ENCODE measurements at regions not wholly inside any gene's neighbourhood (a gene's known extent, or its start where the extent isn't known, plus 50 kb on each side); places are given as distances from the start of the nearest gene placed in this dataset.

- Histone ChIP-seq H3K9ac (ENCODE audit: insufficient read length, low read depth) (no peak overlapping the region), H3K4me3 (ENCODE audit: insufficient read length, low read depth) (no peak overlapping the region), H3K27me3 (ENCODE audit: insufficient read depth, insufficient read length) (no peaks in the 10 kb centered on the region), H3K9me3 (ENCODE audit: insufficient read depth, low read length) (peaks cover 26% of the 10 kb centered on the region), H3K36me3 (ENCODE audit: insufficient read depth, insufficient read length, low read length) (no peaks in the 10 kb centered on the region), H3K4me1 (ENCODE audit: insufficient read depth, insufficient read length) (no peaks in the 10 kb centered on the region)
- no peak for DNase-seq (ENCODE audit: low read depth, low spot score)
- TF ChIP-seq ZNF274 (IDR thresholded peaks at IDR 0.05; ENCODE audit: low read depth, low read length), result no peak
- no peak for TF ChIP-seq YY1 (IDR thresholded peaks at IDR 0.05; ENCODE audit: insufficient read depth, insufficient read length)
- no peak for TF ChIP-seq SUZ12 (IDR thresholded peaks at IDR 0.05; ENCODE audit: extremely low read depth, insufficient read depth, insufficient read length)
Observed at GRCh38 chr1:29559056-29559455, 322.7 kb downstream of the PTPRU start.

- H3K9me3 ChIP-seq (ENCODE audit: insufficient read depth, low read length), result peaks cover 15% of the 10 kb centered on the region
- no peak for DNase-seq (ENCODE audit: low read depth, low spot score)
- H3K4me1 ChIP-seq (ENCODE audit: insufficient read depth, insufficient read length), result no peaks in the 10 kb centered on the region
- TF ChIP-seq ZNF274 (IDR thresholded peaks at IDR 0.05; ENCODE audit: low read depth, low read length) (no peak), YY1 (IDR thresholded peaks at IDR 0.05; ENCODE audit: insufficient read depth, insufficient read length) (no peak), SUZ12 (IDR thresholded peaks at IDR 0.05; ENCODE audit: extremely low read depth, insufficient read depth, insufficient read length) (no peak)
- no peaks in the 10 kb centered on the region for H3K36me3 ChIP-seq (ENCODE audit: insufficient read depth, insufficient read length, low read length)
- H3K9ac ChIP-seq (ENCODE audit: insufficient read length, low read depth), result no peak overlapping the region
- no peak overlapping the region for H3K4me3 ChIP-seq (ENCODE audit: insufficient read length, low read depth)
- no peaks in the 10 kb centered on the region for H3K27me3 ChIP-seq (ENCODE audit: insufficient read depth, insufficient read length)
Observed at GRCh38 chr1:29557701-29558600, 321.6 kb downstream of the PTPRU start.

- peaks cover 6% of the 10 kb centered on the region for H3K9me3 ChIP-seq (ENCODE audit: insufficient read depth, low read length)
- H3K4me1 ChIP-seq (ENCODE audit: insufficient read depth, insufficient read length), result no peaks in the 10 kb centered on the region
- TF ChIP-seq YY1 (IDR thresholded peaks at IDR 0.05; ENCODE audit: insufficient read depth, insufficient read length), result no peak
- no peak for TF ChIP-seq SUZ12 (IDR thresholded peaks at IDR 0.05; ENCODE audit: extremely low read depth, insufficient read depth, insufficient read length)
- no peak for TF ChIP-seq ZNF274 (IDR thresholded peaks at IDR 0.05; ENCODE audit: low read depth, low read length)
- no peaks in the 10 kb centered on the region for H3K36me3 ChIP-seq (ENCODE audit: insufficient read depth, insufficient read length, low read length)
- H3K9ac ChIP-seq (ENCODE audit: insufficient read length, low read depth), result no peak overlapping the region
- no peak for DNase-seq (ENCODE audit: low read depth, low spot score)
- no peak overlapping the region for H3K4me3 ChIP-seq (ENCODE audit: insufficient read length, low read depth)
- H3K27me3 ChIP-seq (ENCODE audit: insufficient read depth, insufficient read length), result no peaks in the 10 kb centered on the region
Observed at GRCh38 chr1:29557066-29557465, 320.7 kb downstream of the PTPRU start.

- Histone ChIP-seq H3K9me3 (ENCODE audit: insufficient read depth, low read length) (peaks cover 2% of the 10 kb centered on the region; the same call in 1 of the 2 replicates), H3K27me3 (ENCODE audit: insufficient read depth, insufficient read length) (no peaks in the 10 kb centered on the region), H3K9ac (ENCODE audit: insufficient read length, low read depth) (no peak overlapping the region), H3K36me3 (ENCODE audit: insufficient read depth, insufficient read length, low read length) (no peaks in the 10 kb centered on the region), H3K4me1 (ENCODE audit: insufficient read depth, insufficient read length) (no peaks in the 10 kb centered on the region), H3K4me3 (ENCODE audit: insufficient read length, low read depth) (no peak overlapping the region)
- DNase-seq (ENCODE audit: low read depth, low spot score), result no peak
- no peak for TF ChIP-seq YY1 (IDR thresholded peaks at IDR 0.05; ENCODE audit: insufficient read depth, insufficient read length)
- no peak for TF ChIP-seq ZNF274 (IDR thresholded peaks at IDR 0.05; ENCODE audit: low read depth, low read length)
- no peak for TF ChIP-seq SUZ12 (IDR thresholded peaks at IDR 0.05; ENCODE audit: extremely low read depth, insufficient read depth, insufficient read length)
Observed at GRCh38 chr1:29556657-29557056, 320.3 kb downstream of the PTPRU start.

- H3K36me3 ChIP-seq (ENCODE audit: insufficient read depth, insufficient read length, low read length), result no peaks in the 10 kb centered on the region
- no peak for TF ChIP-seq SUZ12 (IDR thresholded peaks at IDR 0.05; ENCODE audit: extremely low read depth, insufficient read depth, insufficient read length)
- TF ChIP-seq ZNF274 (IDR thresholded peaks at IDR 0.05; ENCODE audit: low read depth, low read length), result no peak
- TF ChIP-seq YY1 (IDR thresholded peaks at IDR 0.05; ENCODE audit: insufficient read depth, insufficient read length), result no peak
- H3K9me3 ChIP-seq (ENCODE audit: insufficient read depth, low read length), result no peaks in the 10 kb centered on the region
- no peak for DNase-seq (ENCODE audit: low read depth, low spot score)
- peaks cover 11% of the 10 kb centered on the region for H3K4me1 ChIP-seq (ENCODE audit: insufficient read depth, insufficient read length)
- no peaks in the 10 kb centered on the region for H3K27me3 ChIP-seq (ENCODE audit: insufficient read depth, insufficient read length)
- no peak overlapping the region for H3K4me3 ChIP-seq (ENCODE audit: insufficient read length, low read depth)
- no peak overlapping the region for H3K9ac ChIP-seq (ENCODE audit: insufficient read length, low read depth)
Observed at GRCh38 chr1:29555043-29555620, 318.8 kb downstream of the PTPRU start.

- H3K4me3 ChIP-seq (ENCODE audit: insufficient read length, low read depth), result no peak overlapping the region
- no peaks in the 10 kb centered on the region for H3K36me3 ChIP-seq (ENCODE audit: insufficient read depth, insufficient read length, low read length)
- H3K9me3 ChIP-seq (ENCODE audit: insufficient read depth, low read length), result no peaks in the 10 kb centered on the region
- no peak overlapping the region for H3K9ac ChIP-seq (ENCODE audit: insufficient read length, low read depth)
- no peaks in the 10 kb centered on the region for H3K27me3 ChIP-seq (ENCODE audit: insufficient read depth, insufficient read length)
- DNase-seq (ENCODE audit: low read depth, low spot score), result no peak
- TF ChIP-seq YY1 (IDR thresholded peaks at IDR 0.05; ENCODE audit: insufficient read depth, insufficient read length) (no peak), SUZ12 (IDR thresholded peaks at IDR 0.05; ENCODE audit: extremely low read depth, insufficient read depth, insufficient read length) (no peak), ZNF274 (IDR thresholded peaks at IDR 0.05; ENCODE audit: low read depth, low read length) (no peak)
- peaks cover 15% of the 10 kb centered on the region for H3K4me1 ChIP-seq (ENCODE audit: insufficient read depth, insufficient read length)
Observed at GRCh38 chr1:29554208-29554778, 318.0 kb downstream of the PTPRU start.

Measured in NT2/D1 (cell line).